Frontal cortex (tissue), 3 donors: ENCODE measurements at regions not wholly inside any gene's neighbourhood (a gene's known extent, or its start where the extent isn't known, plus 50 kb on each side); places are given as distances from the start of the nearest gene placed in this dataset.
"Not testable (repeated sequence)": the region's sequence is repeated elsewhere in the genome, so short reads cannot be mapped to it uniquely, and the experiment has no call there.

Experiments used
- DNase-seq, 2 donors: peaks; one replicate each; pipeline ENCODE4 v3.0.0; 2012; ENCODE audit warnings: low spot score in 2 of 2
- FAIRE-seq: peaks from 2 replicates; lab custom pipeline; 2012; peaks lifted over from hg19 to GRCh38; lab: Jason Lieb, UNC
- donor health status: control.
- donor health status: control.
- donor health status: control.

DNA sequence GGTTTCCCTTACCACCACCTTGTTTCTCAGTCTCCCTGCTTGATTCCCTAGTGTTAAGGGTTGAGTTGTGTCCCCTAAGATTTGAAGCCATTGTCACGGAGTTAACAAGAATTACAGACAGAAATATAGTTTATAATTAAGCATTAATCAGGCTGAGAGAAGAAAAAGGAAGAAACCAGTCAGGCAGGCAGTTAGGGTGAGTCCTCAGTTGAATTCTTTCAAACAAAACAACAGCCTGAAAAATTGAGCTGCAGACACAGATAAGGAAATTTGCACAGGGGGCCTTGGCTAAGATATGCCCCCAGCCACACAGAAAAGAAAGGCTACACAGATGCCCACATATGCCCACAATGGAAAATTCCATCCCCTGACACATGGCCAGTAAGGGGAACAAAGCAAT, 111.7 kb upstream of the RAI14 start:
- no peak for DNase-seq
- no peak for FAIRE-seq

DNA sequence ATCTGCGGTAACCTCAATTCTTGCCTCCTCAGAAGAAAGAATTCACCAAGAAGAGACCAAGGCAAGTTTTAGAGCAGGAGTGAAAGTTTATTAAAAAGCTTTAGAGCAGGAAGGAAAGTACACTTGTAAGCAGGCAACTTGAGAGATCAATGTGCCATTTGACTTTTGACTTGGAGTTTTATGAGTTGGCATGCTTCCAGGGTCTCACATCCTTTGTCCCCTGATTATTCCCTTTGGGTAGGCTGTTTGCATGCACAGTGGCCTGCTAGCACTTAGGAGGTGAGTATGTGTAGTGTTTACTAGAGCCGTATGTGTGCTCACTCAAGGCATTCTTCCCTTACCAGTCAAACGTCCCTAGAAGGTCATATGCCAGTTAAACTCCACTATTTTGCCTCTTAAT, 111.0 kb upstream of the RAI14 start:
- FAIRE-seq (no peak), DNase-seq (no peak)

DNA sequence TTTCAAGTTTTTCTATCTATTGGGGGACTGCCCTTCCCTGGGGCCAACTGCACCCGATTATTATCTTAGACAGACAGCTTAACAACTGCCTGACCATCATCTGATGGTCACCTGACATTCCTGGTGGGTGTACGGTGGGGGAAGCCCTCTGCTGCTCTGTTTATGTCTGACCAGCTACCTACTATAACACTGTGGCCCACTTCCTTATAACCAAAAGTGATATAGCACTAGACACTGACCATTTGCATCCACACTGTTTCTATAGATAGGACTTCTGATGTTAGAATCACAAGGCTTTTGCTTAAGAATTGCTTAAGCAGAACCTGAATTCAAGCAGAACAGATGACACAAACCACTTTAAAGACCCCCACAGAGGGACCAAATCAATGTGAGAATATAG, 110.5 kb upstream of the RAI14 start:
- no peak for DNase-seq
- no peak for FAIRE-seq

DNA sequence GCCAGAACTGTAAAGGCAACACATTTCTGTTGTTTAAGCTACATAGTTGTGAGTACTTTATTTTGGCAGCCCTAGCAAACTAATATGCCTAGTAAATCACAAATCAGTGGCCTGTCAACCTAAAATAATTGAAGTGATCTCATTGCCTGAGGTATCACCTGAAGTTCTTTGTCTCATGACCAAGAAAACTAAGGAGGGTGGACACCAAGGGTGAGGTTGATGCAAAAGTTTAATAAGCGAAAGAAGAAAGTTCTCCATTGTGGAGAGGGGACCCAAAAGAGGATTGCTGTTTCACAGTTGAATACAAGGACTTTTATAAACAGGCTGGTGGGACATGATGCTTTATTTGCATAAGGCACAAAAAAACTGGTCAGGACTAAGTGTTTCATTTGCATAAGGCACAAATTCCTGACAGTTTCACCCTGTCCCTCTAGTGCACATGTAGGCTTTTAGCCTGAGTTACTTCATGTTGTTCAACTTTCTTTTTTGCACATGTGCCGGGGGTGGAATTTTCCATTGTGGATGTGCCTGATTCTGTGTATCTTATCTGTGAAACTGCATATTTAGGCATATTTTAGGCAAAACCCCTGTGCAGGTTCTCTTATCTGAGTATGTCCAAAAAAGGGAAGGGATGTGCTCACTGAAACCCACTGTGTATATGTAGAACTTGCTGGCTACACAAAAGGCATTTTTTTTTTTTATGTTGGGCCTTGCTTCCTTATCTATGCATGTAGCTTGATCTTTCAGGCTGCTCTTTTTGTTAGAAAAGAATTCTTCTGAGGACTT, 108.6 kb upstream of the RAI14 start:
- FAIRE-seq (no peak), DNase-seq (no peak)

DNA sequence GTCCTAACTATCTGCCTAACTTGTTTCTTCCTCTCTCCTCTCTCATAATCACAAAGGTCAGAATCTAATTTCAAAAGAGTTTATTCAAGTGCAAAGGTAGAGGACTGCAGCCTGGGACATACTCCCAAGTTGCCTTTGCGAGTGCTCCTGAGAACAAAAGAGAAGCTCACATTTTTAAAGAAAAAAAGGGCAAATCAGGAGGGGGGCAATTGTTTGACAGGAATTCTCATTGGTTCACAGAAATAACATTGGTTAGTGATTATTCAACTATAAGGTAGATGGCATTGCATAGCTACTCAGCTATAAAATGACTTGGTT, 108.1 kb upstream of the RAI14 start:
- FAIRE-seq, result no peak

DNA sequence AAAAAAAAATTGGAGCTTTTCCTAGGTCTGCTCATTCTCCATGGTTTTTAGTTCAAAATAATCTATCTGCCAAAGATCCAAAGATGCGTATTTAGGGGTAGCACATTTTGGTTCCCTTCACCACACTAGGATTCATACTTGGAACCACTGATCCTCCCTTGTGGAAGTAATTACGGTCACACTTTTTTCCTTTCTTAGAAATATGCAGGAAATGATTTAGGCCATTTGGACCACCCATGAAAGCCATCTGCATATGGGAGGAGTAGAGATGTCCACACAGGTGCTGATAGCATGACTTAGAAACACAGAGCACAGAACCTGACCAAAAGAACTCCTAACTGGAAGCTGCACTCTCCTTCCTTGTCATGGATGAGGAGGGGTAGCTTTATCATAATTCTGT, 105.9 kb upstream of the RAI14 start:
- no peak for DNase-seq
- no peak for FAIRE-seq

More for the DNA sequence above, 108.1 kb upstream of the RAI14 start:
- no peak for DNase-seq

DNA sequence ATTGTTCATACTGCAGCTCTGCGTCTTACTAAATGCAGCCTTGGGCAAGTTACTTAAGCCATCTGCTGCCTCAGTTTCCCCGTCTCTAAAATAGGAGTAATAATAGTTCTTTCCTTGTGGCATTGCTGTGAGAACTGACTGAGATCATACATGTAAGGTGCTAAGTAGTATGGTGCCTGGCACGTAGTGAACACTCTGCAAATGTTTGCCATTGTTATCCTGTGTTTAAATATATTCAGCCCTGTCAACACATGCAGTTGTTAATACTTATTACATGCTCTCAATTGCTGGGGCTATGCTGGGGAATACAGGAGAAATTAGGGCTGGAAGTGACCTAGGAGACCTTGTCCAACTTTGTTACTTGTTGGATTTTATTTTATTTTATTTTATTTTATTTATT, 105.2 kb upstream of the RAI14 start:
- FAIRE-seq (no peak), DNase-seq (no peak)

DNA sequence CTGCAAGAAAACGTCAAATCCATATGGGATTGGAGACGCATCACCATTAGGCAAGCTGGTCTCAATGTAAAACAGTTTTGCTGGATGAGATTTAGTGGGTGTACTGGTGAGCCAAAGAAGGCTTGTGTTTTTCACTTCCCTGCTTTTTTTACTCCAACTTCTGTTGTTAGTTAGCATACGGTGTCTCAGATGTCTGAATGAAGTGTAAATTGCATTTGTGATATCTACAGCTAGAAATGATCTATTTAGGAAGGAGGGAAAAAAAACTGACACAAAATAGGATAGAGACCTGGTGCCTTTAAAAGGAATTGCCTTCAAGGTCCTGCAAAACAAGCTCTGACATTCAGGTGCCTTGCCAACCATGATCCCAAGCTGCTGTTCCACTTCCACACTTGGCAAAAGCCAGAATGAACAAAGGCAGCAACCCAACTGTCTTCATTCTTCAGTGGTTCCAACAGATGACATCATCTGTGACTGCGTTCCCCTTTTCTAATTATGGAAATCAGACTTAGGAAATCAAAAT, 104.2 kb upstream of the RAI14 start:
- FAIRE-seq (no peak), DNase-seq (no peak)

DNA sequence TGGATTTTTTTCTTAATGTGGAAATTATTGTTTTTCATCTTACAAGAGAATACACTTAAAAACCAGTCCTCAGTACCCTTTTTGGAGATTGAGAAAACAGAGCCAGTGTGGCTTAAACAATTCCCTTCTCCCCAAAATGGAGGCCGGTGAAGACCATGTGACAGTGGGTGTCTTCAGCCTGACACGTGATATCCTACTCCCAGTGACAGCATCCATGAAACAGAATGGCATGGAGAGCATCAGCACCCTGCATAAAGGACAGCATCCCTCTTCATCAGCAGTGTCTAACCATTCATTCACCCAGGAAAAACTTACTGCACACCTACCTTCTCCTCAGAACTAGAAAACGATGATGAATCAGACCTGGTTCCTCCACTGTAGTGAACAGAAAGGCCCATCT, 103.4 kb upstream of the RAI14 start:
- no peak for DNase-seq
- no peak for FAIRE-seq

DNA sequence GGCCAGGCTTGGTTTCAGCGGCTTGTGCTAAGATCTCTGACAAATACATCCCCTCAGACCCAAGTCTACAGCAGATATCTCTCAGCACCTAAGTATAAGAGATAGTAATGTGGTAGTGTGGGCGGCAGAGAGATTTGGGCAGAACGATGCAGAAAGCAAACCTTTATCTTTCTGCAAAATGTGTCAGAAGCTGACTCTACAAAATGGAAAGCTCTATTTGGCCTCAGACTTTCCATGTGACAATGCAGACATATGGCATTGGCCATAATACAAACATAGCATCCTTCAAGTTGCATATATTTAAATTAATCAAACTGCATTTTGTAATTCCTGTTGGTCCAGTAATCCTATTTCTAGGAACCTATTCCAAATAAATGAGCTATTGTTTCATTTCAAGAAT, 102.5 kb upstream of the RAI14 start:
- FAIRE-seq (no peak), DNase-seq (no peak)

DNA sequence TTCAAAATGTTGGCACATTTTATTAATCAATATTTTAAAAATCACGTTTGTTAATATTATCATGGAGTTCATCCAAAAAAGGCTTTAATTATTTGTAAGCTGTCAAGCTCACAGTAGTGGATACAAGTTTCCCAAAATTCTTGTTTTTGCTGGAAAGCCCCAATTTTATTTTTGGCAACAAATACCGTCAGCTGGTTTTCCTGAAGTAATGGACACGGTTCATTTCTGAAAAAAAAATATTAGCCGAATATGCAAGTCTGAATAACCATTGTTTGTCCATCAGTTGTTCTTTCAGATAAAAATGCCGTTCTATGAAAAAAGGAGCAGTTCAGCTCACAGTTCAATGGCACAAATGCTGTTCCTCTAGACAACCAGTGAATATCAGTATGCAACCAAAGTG, 101.5 kb upstream of the RAI14 start:
- FAIRE-seq, result no peak

DNA sequence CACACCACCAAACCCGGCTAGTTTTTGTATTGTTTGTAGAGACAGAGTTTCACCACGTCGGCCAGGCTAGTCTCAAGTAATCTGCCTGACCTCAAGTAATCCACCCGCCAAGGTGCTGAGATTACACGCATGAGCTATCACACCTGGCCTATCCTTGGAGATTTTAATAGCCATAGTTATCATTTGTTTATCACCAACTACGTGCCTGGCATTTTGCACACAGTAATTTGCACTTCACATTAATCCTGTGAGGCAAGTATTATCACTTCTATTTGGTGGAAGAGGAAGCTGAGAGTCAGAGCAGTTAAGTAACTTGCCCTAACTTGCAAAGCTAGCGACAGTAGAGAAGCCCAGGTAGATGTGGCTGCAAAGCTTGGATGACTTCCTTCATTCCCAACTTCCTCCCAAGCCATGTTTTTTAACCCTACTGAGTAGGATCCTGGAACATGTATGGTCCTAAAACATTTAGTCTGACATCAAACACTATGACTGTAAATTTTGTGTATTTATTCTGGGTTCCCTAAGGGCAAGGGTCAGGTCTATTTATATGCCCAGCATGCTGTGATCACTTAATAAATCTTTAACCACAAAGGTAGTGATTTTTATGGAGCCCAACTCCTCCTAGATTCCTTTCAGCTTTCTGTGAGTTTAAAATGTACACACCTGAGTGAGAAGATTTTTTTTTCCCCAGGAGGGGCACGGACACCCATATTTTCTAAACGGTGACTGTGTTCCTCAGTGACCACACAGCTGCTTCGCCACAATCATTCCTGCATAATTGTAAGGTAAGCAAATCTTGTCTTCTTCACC, 100.2 kb upstream of the RAI14 start:
- DNase-seq (no peak), FAIRE-seq (no peak)

More for the DNA sequence above, 101.5 kb upstream of the RAI14 start:
- no peak for DNase-seq

DNA sequence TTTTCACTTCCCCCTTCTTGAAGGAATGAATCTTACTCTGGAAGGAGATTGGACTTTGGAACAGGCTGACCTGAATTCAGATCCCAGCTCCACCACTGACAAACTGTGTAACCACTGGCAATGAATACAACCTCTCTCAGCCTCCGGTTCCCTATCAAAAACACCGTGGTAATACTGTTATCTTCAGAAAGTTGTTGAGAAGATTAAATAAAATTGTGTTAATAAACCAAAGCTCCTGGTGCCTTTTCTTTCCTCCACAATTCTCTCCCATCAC, 99.7 kb upstream of the RAI14 start:
- no peak for DNase-seq
- no peak for FAIRE-seq

DNA sequence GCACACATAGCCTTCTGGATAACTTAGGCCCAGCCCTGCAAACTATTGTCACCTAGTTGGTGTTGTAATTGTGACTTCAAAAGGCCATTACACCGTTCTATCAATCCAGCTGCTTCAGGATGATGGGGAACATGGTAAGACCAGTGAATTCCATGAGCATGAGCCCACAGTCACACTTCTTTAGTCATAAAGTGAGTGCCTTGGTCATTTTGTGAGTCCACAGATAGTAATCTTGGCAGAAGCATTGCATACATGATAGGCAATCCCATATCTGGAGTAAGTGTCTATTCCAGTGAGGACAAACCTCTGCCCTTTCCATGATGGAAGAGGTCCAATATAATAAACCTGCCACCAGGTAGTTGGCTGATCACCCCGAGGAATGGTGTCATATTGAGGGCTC, 94.5 kb upstream of the RAI14 start:
- DNase-seq, FAIRE-seq: not testable (repeated sequence)

DNA sequence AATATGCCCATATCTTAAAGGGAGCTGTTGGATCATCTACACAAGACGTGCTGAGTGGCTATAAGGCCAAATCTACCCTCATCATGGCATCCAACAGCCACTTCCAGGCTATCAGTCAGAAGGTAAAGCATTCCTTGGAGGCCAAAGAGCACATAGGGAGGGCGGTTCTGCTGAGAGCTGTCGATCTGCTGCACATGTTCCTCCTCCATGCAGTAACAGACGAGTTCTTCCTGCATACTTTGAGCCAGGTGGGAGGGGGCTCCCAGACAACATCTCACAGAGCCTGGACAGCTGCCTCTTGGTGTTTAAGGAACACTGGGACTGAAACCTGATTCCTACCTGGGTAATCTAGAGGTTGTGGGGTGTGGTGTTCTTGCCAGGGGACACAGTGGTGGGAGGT, 93.3 kb upstream of the RAI14 start:
- FAIRE-seq, result no peak
- DNase-seq, result no peak

DNA sequence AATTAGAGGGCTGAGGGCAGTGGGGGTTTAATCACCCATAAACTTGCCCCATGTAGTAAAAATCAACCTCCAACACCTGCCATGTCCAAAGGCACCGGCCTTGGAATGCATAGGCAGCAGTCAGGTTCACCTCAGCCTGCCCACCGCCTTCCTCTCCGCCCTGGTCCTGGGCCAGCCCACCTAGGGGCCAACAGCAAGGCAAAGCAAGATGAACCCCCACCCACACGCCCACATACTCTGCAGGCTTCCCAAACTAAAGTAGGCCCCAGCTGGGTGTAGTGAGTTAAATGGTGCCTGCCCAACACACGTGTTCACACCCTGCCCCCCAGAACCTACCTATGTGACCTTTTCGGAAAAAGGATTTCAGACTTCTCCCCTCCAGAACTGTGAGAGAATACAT, 92.9 kb upstream of the RAI14 start:
- no peak for DNase-seq
- no peak for FAIRE-seq

DNA sequence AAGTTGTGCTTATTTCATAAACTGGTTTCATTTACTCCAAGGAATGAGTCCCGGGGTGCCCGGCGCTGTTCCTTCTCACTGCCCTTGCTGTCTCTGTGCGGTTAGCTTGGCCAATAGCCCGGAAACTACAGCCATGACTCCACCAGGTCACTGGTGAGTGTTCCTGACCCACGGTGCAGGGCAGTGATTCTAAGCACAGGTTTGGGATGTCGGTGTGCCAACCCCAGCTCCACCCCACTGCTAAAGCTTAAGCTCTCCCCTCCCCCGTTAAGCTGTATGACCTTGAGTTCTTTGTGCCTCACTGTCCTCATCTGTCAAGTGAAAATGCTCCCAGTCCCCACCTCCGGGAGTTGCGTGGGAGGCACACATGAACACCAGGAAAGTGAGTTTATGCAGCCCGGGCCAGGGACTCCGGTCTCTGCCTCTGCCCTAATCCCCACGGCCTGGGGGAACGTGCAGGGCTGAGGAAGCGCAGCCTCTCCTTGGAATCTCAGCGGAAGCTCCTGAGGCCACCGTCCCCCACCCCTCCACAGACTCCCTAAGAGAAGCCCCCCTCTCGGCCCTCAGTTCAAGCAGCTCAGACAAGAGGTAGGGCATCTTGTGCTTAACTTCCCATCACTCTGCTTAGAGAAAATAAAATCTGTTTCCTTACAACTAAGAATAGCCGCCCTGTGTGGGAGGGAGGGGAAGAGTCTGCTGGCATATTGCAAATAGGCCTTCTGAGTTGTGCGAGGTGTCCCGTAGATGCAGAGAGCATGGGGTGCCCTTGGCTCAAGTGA, 92.0 kb upstream of the RAI14 start:
- FAIRE-seq, result no peak
- DNase-seq, result no peak

DNA sequence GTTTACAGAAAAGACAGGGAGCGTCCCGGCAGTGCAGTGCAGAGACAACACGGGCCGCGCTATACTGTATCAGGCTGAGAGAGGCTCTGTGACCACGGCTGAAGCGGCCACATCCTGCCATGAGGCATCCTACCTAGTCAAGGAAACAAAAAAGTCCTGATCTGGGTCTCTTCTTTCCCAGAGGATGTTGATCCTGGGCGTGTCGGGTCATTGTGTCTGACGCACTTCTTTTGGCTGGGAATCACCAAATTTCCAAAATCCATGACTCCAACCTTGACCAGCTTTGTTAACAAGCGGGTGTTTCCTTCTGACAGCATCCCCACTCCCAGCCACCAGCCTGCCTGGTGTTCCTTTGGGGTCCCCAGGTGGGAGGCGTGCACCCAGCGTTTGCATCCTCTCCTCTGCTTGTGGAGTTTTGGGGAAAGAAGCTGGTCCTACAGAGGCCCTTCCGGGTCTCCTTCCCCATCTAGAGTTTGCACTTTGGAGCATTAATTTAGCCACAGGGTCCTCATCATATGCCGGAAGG, 91.4 kb upstream of the RAI14 start:
- no peak for FAIRE-seq

DNA sequence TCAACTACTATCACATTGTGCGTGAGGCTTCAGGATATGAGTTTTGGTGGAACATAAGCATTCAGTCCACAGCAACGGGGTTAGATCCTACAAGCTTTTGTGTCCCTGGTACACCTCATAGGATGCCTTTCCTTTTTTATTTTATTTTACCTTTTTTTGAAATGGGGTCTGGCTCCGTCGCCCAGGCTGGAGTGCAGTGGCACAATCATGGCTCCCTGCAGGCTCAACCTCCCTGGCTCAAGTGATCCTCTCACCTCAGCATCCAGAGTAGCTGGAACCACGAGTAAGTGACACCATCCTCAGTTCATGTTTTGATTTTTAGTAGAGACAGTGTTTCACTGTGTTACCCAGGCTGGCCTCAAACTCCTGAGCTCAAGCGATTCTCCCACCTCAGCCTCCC, 86.0 kb upstream of the RAI14 start:
- no peak for DNase-seq
- no peak for FAIRE-seq

More for the DNA sequence above, 91.4 kb upstream of the RAI14 start:
- no peak for DNase-seq
